ENCODE measurements at regions not wholly inside any gene's neighbourhood (a gene's known extent, or its start where the extent isn't known, plus 50 kb on each side); places are given as distances from the start of the nearest gene placed in this dataset.
"Not testable (repeated sequence)": the region's sequence is repeated elsewhere in the genome, so short reads cannot be mapped to it uniquely, and the experiment has no call there.

GRCh38 chr12:75739098-75739497 is 227.7 kb upstream of the KRR1 start:
- TF ChIP-seq, protein P1, sequence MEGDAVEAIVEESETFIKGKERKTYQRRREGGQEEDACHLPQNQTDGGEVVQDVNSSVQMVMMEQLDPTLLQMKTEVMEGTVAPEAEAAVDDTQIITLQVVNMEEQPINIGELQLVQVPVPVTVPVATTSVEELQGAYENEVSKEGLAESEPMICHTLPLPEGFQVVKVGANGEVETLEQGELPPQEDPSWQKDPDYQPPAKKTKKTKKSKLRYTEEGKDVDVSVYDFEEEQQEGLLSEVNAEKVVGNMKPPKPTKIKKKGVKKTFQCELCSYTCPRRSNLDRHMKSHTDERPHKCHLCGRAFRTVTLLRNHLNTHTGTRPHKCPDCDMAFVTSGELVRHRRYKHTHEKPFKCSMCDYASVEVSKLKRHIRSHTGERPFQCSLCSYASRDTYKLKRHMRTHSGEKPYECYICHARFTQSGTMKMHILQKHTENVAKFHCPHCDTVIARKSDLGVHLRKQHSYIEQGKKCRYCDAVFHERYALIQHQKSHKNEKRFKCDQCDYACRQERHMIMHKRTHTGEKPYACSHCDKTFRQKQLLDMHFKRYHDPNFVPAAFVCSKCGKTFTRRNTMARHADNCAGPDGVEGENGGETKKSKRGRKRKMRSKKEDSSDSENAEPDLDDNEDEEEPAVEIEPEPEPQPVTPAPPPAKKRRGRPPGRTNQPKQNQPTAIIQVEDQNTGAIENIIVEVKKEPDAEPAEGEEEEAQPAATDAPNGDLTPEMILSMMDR (IDR thresholded peaks at IDR 0.05) = not testable (repeated sequence)
- TF ChIP-seq POLR2A (IDR thresholded peaks at IDR 0.05) = not testable (repeated sequence)

Measured in heart left ventricle (tissue), 13 donors.